ENCODE measurements at regions not wholly inside any gene's neighbourhood (a gene's known extent, or its start where the extent isn't known, plus 50 kb on each side); places are given as distances from the start of the nearest gene placed in this dataset.
A peak's percentile ranks its signal among the peaks of the same experiment; 100 is the strongest.

DNA sequence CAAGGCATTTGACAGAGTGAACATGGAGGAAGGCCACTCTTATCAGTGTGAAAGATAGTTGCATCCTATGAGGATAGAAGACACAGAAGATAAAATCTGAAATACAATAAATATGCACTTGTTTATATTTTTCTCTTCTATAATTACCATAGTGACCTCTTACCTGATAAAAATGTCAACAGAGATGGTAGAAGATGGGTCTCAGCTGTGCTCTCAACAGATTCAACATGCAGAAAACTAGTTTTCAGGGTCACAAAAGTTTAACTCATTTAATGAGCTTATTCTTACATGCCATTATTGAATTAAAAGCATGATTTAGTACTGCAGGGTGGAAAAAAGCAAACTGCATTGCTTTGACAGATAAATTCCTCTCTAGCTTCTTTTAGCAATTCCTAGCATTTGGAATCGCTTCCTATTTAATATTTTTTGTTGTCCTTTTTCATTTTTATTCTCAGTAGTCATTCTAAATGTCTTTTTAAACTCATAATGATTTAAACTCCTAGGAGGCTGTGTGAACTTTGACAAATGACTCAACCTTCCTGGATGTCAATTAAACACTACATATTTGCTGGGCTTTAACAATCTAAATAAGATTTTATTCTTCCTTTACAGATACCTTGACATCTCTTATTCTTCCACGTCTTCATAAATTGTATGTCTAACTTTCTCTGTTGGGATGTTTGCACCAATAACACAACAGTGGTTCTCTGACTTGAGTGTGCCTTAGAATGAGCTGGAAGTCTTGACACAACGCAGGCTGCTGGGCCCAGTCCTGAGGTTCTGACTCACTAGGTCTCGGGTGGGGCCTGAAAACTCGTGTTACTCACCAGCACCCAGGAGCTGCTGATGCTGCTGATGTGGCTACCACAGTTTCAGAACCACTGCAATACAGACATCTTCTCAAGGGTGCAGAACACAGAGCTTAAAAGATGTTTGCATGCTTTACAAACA, 565.5 kb upstream of the IGFBP3 start:
- ATAC-seq (peak; percentile 78), DNase-seq (ENCODE audit: low read depth, low spot score) (no peak)
- Histone ChIP-seq H3K9me2 (ENCODE audit: insufficient read depth) (no peaks in the 10 kb centered on the region), H3K27ac (ENCODE audit: low read depth, low read length) (no peak overlapping the region), H3K4me2 (ENCODE audit: low read length) (peak overlapping the region; percentile 36), H3K4me3 (replicated peaks in 1 of 2; ENCODE audit: low read depth in 1 of 2, low read length in 2 of 2) (no peak overlapping the region), H3K9ac (ENCODE audit: low read length) (no peak overlapping the region), H3K27me3 (ENCODE audit: insufficient read depth, low read length) (no peaks in the 10 kb centered on the region), H3K79me2 (ENCODE audit: insufficient read depth, low read length) (no peaks in the 10 kb centered on the region), H3K9me3 (ENCODE audit: control insufficient read depth in 1 of 2, insufficient read depth in 1 of 2, low read depth in 1 of 2, low read length in 2 of 2) (no peaks in the 10 kb centered on the region), H3K36me3 (ENCODE audit: control insufficient read depth in 1 of 2, insufficient read depth in 2 of 2, low read length in 2 of 2) (no peaks in the 10 kb centered on the region), H2AFZ (ENCODE audit: low read depth, low read length, poor library complexity, severe bottlenecking) (peak overlapping the region; percentile 63), H4K20me1 (ENCODE audit: insufficient read depth) (no peaks in the 10 kb centered on the region), H3K4me1 (ENCODE audit: control insufficient read depth in 1 of 2, insufficient read depth in 2 of 2, low read length in 2 of 2) (peaks cover 8 to 26% of the 10 kb centered on the region in 2 experiments; a peak in 3 of 4 replicates)
- CTCF ChIA-PET, result no interaction called here
- BruUV-seq (replicated peaks), result no TSS peak
- TF ChIP-seq ELF1 (IDR thresholded peaks at IDR 0.05; ENCODE audit: borderline replicate concordance, low read depth), result no peak
- TF ChIP-seq FOSL1 (IDR thresholded peaks at IDR 0.05; ENCODE audit: low read depth), result peak; percentile 8
- TF ChIP-seq POLR2AphosphoS5 (IDR thresholded peaks at IDR 0.05; ENCODE audit: low read depth, low read length), result no peak
- TF ChIP-seq, protein P1, sequence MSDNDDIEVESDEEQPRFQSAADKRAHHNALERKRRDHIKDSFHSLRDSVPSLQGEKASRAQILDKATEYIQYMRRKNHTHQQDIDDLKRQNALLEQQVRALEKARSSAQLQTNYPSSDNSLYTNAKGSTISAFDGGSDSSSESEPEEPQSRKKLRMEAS (IDR thresholded peaks at IDR 0.05), result 0 out of 2 replicates have a peak, but pooled peaks have one; percentile 11
- POLR2A ChIA-PET, result no interaction called here
- intact Hi-C loops (cut with micrococcal nuclease), result no loop called here
- RAD21 ChIA-PET (ENCODE audit: low non-redundant PET in 1 of 2, low total read pairs in 2 of 2, uncharacterized antibody in 2 of 2, unreplicated experiment in 2 of 2), result no interaction called here

DNA sequence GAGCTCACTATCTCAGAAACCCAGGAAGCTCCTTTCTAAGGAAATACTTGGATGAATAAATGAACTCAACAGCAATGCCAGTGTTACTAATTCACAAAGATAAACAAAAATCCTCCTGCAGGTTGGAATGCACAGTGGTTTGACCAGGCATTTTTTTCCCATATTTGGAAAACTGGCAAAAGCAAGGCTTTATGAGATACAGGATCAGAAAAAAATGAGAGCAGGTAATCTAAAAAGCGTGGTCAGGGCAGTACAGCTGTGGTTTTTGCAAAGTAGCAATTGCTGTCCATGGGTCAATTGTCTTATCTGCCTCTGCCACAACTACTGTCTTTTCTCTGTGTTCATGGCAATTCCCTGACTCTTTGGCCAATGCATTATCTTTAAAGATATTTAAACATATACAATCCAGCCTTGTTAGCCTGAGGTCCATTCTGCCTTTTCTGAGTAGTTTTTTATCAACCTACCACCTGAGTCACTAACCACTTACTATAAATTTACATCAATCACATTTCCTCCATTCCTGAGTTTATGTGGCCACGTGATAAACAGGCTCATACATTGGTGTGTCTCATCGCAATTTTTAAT, 564.5 kb upstream of the IGFBP3 start:
- no peaks in the 10 kb centered on the region for H3K36me3 ChIP-seq (ENCODE audit: control insufficient read depth in 1 of 2, insufficient read depth in 2 of 2, low read length in 2 of 2)
- no peaks in the 10 kb centered on the region for H3K27me3 ChIP-seq (ENCODE audit: insufficient read depth, low read length)
- peak overlapping the region; percentile 63 for H2AFZ ChIP-seq (ENCODE audit: low read depth, low read length, poor library complexity, severe bottlenecking)
- ChIA-PET POLR2A (no interaction called here), RAD21 (ENCODE audit: low non-redundant PET in 1 of 2, low total read pairs in 2 of 2, uncharacterized antibody in 2 of 2, unreplicated experiment in 2 of 2) (no interaction called here), CTCF (interaction anchor here (1.1 kb wide), 1 partner anchor 8 kb away, joined by 4 read pairs; no protein-coding TSS in a partner anchor)
- peak overlapping the region; percentile 24 for H3K4me2 ChIP-seq (ENCODE audit: low read length)
- DNase-seq (ENCODE audit: low read depth, low spot score), result no peak
- no peak overlapping the region for H3K9ac ChIP-seq (ENCODE audit: low read length)
- no peaks in the 10 kb centered on the region for H3K9me2 ChIP-seq (ENCODE audit: insufficient read depth)
- H3K9me3 ChIP-seq (ENCODE audit: control insufficient read depth in 1 of 2, insufficient read depth in 1 of 2, low read depth in 1 of 2, low read length in 2 of 2), result no peaks in the 10 kb centered on the region
- H3K27ac ChIP-seq (ENCODE audit: low read depth, low read length), result no peak overlapping the region
- intact Hi-C loops (cut with micrococcal nuclease), result no loop called here
- no TSS peak for BruUV-seq (replicated peaks)
- H3K79me2 ChIP-seq (ENCODE audit: insufficient read depth, low read length), result no peaks in the 10 kb centered on the region
- TF ChIP-seq SRF (IDR thresholded peaks at IDR 0.05; ENCODE audit: low read depth) (peak; percentile 81), FOSL1 (IDR thresholded peaks at IDR 0.05; ENCODE audit: low read depth) (no peak)
- TF ChIP-seq, protein P2, sequence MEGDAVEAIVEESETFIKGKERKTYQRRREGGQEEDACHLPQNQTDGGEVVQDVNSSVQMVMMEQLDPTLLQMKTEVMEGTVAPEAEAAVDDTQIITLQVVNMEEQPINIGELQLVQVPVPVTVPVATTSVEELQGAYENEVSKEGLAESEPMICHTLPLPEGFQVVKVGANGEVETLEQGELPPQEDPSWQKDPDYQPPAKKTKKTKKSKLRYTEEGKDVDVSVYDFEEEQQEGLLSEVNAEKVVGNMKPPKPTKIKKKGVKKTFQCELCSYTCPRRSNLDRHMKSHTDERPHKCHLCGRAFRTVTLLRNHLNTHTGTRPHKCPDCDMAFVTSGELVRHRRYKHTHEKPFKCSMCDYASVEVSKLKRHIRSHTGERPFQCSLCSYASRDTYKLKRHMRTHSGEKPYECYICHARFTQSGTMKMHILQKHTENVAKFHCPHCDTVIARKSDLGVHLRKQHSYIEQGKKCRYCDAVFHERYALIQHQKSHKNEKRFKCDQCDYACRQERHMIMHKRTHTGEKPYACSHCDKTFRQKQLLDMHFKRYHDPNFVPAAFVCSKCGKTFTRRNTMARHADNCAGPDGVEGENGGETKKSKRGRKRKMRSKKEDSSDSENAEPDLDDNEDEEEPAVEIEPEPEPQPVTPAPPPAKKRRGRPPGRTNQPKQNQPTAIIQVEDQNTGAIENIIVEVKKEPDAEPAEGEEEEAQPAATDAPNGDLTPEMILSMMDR (IDR thresholded peaks at IDR 0.05 in 2 of 3, conservative IDR thresholded peaks at IDR 0.05 in 1 of 3; ENCODE audit: borderline replicate concordance in 1 of 3, insufficient read depth in 1 of 3, low read depth in 2 of 3, low read length in 2 of 3), result peak in 2 of 3 experiments; percentile 9 to 35; a peak in 2 of 6 replicates
- ATAC-seq, result peak; percentile 38; the same call in 1 of the 2 replicates
- H3K4me3 ChIP-seq (replicated peaks in 1 of 2; ENCODE audit: low read depth in 1 of 2, low read length in 2 of 2), result no peak overlapping the region
- H4K20me1 ChIP-seq (ENCODE audit: insufficient read depth), result no peaks in the 10 kb centered on the region
- H3K4me1 ChIP-seq (ENCODE audit: control insufficient read depth in 1 of 2, insufficient read depth in 2 of 2, low read length in 2 of 2), result peaks cover 8 to 26% of the 10 kb centered on the region in 2 experiments; a peak in 3 of 4 replicates
